ENCODE measurements at regions not wholly inside any gene's neighbourhood (a gene's known extent, or its start where the extent isn't known, plus 50 kb on each side); places are given as distances from the start of the nearest gene placed in this dataset.

DNA sequence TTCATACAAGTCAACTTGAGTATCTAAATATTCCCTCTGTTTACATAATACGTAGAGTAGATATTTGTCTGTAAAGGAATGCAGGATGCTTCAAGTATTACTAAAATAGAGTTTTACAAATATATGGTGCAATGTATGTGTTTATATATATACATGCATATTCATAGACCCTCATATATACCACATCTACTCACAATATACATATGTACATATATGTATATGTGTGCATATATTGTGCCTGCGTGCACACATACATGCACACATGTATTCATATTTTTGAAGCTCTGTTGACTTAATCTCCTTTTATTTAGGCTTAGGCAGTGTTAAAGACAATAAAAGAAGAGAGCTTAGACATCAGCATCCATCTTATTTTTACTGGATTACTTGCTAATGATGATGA lies 616.6 kb upstream of the GOT2 start:
- BruUV-seq (replicated peaks): no TSS peak
- Histone ChIP-seq H3K9ac (ENCODE audit: insufficient read depth, low read depth, low read length) (no peak overlapping the region), H2AFZ (ENCODE audit: low read length) (no peak overlapping the region), H3K27me3 (ENCODE audit: control insufficient read depth in 1 of 2, insufficient read depth in 2 of 2, low read length in 2 of 2) (no peaks in the 10 kb centered on the region; a peak in 1 of 5 replicates), H3K9me3 (ENCODE audit: low read length) (no peaks in the 10 kb centered on the region), H4K20me1 (ENCODE audit: insufficient read depth, low read length) (no peaks in the 10 kb centered on the region), H3K4me1 (ENCODE audit: insufficient read depth, low read length) (no peaks in the 10 kb centered on the region), H3K4me3 (replicated peaks in 1 of 3; ENCODE audit: insufficient read depth in 1 of 3, low read depth in 2 of 3, low read length in 3 of 3) (no peak overlapping the region), H3K4me2 (ENCODE audit: low read depth, low read length) (no peak overlapping the region), H3K27ac (ENCODE audit: extremely low read length, insufficient read depth, low read length) (no peak overlapping the region), H3K36me3 (replicated peaks in 1 of 2; ENCODE audit: control insufficient read depth in 1 of 2, insufficient read depth in 2 of 2, low read length in 2 of 2) (no peaks in the 10 kb centered on the region), H3K79me2 (ENCODE audit: insufficient read depth, low read length) (no peaks in the 10 kb centered on the region)
- FAIRE-seq (no peak), DNase-seq (ENCODE audit: low spot score) (no peak), ATAC-seq (no peak)
- no peak for TF ChIP-seq TAF15 (IDR thresholded peaks at IDR 0.05; ENCODE audit: low read depth, low read length, poor library complexity, severe bottlenecking)
- TF ChIP-seq MBD4 (IDR thresholded peaks at IDR 0.05; ENCODE audit: borderline replicate concordance, low read length): no peak
- TF ChIP-seq KLF13 (CRISPR knock-in tag; IDR thresholded peaks at IDR 0.05): no peak
- TF ChIP-seq ZNF343 (CRISPR knock-in tag; IDR thresholded peaks at IDR 0.05): no peak
- no peak for TF ChIP-seq HMG20B (CRISPR knock-in tag; conservative IDR thresholded peaks at IDR 0.05)
- TF ChIP-seq, protein P1, sequence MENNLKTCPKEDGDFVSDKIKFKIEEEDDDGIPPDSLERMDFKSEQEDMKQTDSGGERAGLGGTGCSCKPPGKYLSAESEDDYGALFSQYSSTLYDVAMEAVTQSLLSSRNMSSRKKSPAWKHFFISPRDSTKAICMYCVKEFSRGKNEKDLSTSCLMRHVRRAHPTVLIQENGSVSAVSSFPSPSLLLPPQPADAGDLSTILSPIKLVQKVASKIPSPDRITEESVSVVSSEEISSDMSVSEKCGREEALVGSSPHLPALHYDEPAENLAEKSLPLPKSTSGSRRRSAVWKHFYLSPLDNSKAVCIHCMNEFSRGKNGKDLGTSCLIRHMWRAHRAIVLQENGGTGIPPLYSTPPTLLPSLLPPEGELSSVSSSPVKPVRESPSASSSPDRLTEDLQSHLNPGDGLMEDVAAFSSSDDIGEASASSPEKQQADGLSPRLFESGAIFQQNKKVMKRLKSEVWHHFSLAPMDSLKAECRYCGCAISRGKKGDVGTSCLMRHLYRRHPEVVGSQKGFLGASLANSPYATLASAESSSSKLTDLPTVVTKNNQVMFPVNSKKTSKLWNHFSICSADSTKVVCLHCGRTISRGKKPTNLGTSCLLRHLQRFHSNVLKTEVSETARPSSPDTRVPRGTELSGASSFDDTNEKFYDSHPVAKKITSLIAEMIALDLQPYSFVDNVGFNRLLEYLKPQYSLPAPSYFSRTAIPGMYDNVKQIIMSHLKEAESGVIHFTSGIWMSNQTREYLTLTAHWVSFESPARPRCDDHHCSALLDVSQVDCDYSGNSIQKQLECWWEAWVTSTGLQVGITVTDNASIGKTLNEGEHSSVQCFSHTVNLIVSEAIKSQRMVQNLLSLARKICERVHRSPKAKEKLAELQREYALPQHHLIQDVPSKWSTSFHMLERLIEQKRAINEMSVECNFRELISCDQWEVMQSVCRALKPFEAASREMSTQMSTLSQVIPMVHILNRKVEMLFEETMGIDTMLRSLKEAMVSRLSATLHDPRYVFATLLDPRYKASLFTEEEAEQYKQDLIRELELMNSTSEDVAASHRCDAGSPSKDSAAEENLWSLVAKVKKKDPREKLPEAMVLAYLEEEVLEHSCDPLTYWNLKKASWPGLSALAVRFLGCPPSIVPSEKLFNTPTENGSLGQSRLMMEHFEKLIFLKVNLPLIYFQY (CRISPR knock-in tag; IDR thresholded peaks at IDR 0.05; ENCODE audit: borderline replicate concordance): no peak
- TF ChIP-seq CCDC6 (CRISPR knock-in tag; IDR thresholded peaks at IDR 0.05): no peak
- TF ChIP-seq LCORL (IDR thresholded peaks at IDR 0.05): no peak
- TF ChIP-seq LCORL (CRISPR knock-in tag; IDR thresholded peaks at IDR 0.05): no peak
- TF ChIP-seq TCF7 (IDR thresholded peaks at IDR 0.05; ENCODE audit: low read depth): no peak
- TF ChIP-seq RFX5 (IDR thresholded peaks at IDR 0.05; ENCODE audit: low read depth, low read length): no peak
- TF ChIP-seq, protein P2, sequence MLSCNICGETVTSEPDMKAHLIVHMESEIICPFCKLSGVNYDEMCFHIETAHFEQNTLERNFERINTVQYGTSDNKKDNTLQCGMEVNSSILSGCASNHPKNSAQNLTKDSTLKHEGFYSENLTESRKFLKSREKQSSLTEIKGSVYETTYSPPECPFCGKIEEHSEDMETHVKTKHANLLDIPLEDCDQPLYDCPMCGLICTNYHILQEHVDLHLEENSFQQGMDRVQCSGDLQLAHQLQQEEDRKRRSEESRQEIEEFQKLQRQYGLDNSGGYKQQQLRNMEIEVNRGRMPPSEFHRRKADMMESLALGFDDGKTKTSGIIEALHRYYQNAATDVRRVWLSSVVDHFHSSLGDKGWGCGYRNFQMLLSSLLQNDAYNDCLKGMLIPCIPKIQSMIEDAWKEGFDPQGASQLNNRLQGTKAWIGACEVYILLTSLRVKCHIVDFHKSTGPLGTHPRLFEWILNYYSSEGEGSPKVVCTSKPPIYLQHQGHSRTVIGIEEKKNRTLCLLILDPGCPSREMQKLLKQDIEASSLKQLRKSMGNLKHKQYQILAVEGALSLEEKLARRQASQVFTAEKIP (CRISPR knock-in tag; IDR thresholded peaks at IDR 0.05; ENCODE audit: borderline replicate concordance): no peak
- TF ChIP-seq, protein P3, sequence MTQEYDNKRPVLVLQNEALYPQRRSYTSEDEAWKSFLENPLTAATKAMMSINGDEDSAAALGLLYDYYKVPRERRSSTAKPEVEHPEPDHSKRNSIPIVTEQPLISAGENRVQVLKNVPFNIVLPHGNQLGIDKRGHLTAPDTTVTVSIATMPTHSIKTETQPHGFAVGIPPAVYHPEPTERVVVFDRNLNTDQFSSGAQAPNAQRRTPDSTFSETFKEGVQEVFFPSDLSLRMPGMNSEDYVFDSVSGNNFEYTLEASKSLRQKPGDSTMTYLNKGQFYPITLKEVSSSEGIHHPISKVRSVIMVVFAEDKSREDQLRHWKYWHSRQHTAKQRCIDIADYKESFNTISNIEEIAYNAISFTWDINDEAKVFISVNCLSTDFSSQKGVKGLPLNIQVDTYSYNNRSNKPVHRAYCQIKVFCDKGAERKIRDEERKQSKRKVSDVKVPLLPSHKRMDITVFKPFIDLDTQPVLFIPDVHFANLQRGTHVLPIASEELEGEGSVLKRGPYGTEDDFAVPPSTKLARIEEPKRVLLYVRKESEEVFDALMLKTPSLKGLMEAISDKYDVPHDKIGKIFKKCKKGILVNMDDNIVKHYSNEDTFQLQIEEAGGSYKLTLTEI (CRISPR knock-in tag; conservative IDR thresholded peaks at IDR 0.05): no peak
- TF ChIP-seq, protein P4, sequence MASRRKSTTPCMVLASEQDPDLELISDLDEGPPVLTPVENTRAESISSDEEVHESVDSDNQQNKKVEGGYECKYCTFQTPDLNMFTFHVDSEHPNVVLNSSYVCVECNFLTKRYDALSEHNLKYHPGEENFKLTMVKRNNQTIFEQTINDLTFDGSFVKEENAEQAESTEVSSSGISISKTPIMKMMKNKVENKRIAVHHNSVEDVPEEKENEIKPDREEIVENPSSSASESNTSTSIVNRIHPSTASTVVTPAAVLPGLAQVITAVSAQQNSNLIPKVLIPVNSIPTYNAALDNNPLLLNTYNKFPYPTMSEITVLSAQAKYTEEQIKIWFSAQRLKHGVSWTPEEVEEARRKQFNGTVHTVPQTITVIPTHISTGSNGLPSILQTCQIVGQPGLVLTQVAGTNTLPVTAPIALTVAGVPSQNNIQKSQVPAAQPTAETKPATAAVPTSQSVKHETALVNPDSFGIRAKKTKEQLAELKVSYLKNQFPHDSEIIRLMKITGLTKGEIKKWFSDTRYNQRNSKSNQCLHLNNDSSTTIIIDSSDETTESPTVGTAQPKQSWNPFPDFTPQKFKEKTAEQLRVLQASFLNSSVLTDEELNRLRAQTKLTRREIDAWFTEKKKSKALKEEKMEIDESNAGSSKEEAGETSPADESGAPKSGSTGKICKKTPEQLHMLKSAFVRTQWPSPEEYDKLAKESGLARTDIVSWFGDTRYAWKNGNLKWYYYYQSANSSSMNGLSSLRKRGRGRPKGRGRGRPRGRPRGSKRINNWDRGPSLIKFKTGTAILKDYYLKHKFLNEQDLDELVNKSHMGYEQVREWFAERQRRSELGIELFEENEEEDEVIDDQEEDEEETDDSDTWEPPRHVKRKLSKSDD (CRISPR knock-in tag; IDR thresholded peaks at IDR 0.05; ENCODE audit: low read depth): no peak
- no peak for TF ChIP-seq KLF15 (CRISPR knock-in tag; IDR thresholded peaks at IDR 0.05; ENCODE audit: borderline replicate concordance)
- TF ChIP-seq GATAD2A (CRISPR knock-in tag; IDR thresholded peaks at IDR 0.05): no peak
- 7% methylated on average over 2 of the region's 2 CpGs for WGBS (ENCODE audit: low lambda C conversion rate)
- intact Hi-C loops (cut with micrococcal nuclease; ENCODE audit: unreplicated experiment): no loop called here
- ChIA-PET POLR2A (no interaction called here), CTCF (ENCODE audit: low intra/inter-chr PET ratio, low total read pairs) (no interaction called here)
- in situ Hi-C loops (cut with HindIII; ENCODE audit: extremely low pct_ligation_motif_present, low pct_unique_long_range_greater_than_20kb): no loop called here

Measured in HepG2 (cell line).